Stimulated activated CD4-positive, alpha-beta T cell treated with anti-CD3 and anti-CD28 coated beads, Interleukin-1b, Interleukin-23, amount 100 ng/mL, for 4 hours (primary cell): ENCODE measurements at regions not wholly inside any gene's neighbourhood (a gene's known extent, or its start where the extent isn't known, plus 50 kb on each side); places are given as distances from the start of the nearest gene placed in this dataset.

Experiments used
- DNase-seq, 2 donors: peaks; one replicate each; pipeline ENCODE4 v3.0.0-alpha.2; 2020; ENCODE audit warnings: low read depth in 2 of 2

- DNase-seq: no peak
Measured at GRCh38 chr2:67707896-67708295, 310.8 kb downstream of the ETAA1 start.

GRCh38 chr2:67709835-67710234, 312.7 kb downstream of the ETAA1 start:
- no peak for DNase-seq

- no peak for DNase-seq
Measured at GRCh38 chr2:67712484-67712883, 315.4 kb downstream of the ETAA1 start.

- DNase-seq: no peak
Measured at GRCh38 chr2:67713376-67713775, 316.2 kb downstream of the ETAA1 start.

GRCh38 chr2:67716895-67717396, 319.8 kb downstream of the ETAA1 start:
- DNase-seq: no peak

GRCh38 chr2:67717692-67718091, 320.6 kb downstream of the ETAA1 start:
- no peak for DNase-seq

- no peak for DNase-seq
Measured at GRCh38 chr2:67719351-67719750, 322.2 kb downstream of the ETAA1 start.

GRCh38 chr2:67721516-67721915, 324.4 kb downstream of the ETAA1 start:
- no peak for DNase-seq

- no peak for DNase-seq
Measured at GRCh38 chr2:67724261-67724660, 327.1 kb downstream of the ETAA1 start.

GRCh38 chr2:67725731-67726130, 328.6 kb downstream of the ETAA1 start:
- DNase-seq: no peak

- DNase-seq: no peak
Measured at GRCh38 chr2:67726416-67726815, 329.3 kb downstream of the ETAA1 start.

- DNase-seq: no peak
Measured at GRCh38 chr2:67727131-67727530, 330.0 kb downstream of the ETAA1 start.

GRCh38 chr2:67727623-67728022, 330.5 kb downstream of the ETAA1 start:
- DNase-seq: no peak

GRCh38 chr2:67729474-67729873, 332.3 kb downstream of the ETAA1 start:
- no peak for DNase-seq

GRCh38 chr2:67733517-67733916, 329.3 kb downstream of the C1D start:
- no peak for DNase-seq

GRCh38 chr2:67752199-67752598, 310.6 kb downstream of the C1D start:
- no peak for DNase-seq

GRCh38 chr2:67752969-67753368, 309.8 kb downstream of the C1D start:
- no peak for DNase-seq

- DNase-seq: no peak
Measured at GRCh38 chr2:67755156-67755882, 307.5 kb downstream of the C1D start.

- DNase-seq: no peak
Measured at GRCh38 chr2:67760995-67761394, 301.8 kb downstream of the C1D start.

- DNase-seq: no peak
Measured at GRCh38 chr2:67771380-67771779, 291.4 kb downstream of the C1D start.

GRCh38 chr2:67772216-67773170, 290.3 kb downstream of the C1D start:
- no peak for DNase-seq

- no peak for DNase-seq
Measured at GRCh38 chr2:67773851-67774250, 289.0 kb downstream of the C1D start.

GRCh38 chr2:67776276-67776675, 286.5 kb downstream of the C1D start:
- no peak for DNase-seq
